GM23338 (cell line): ENCODE measurements at regions not wholly inside any gene's neighbourhood (a gene's known extent, or its start where the extent isn't known, plus 50 kb on each side); places are given as distances from the start of the nearest gene placed in this dataset.

Source experiments
- JUNB ChIP-seq: IDR thresholded peaks from one replicate; pipeline ENCODE4 v1.6.1; 2016; ENCODE audit warnings: antibody characterized with exemption; ENCODE audit not compliant: unreplicated experiment
- ZNF114 ChIP-seq: fragments of 250-450 bp; sonication (Bioruptor Pico); IDR thresholded peaks from 2 replicates; pipeline ENCODE4 v1.5.0; 2020; ENCODE audit warnings: mild to moderate bottlenecking, moderate library complexity
- TF ChIP-seq, protein P1 (sequence below), 2 experiments: fragments of 200-600 bp in 1 of 2; sonication (generic) in 1 of 2; conservative IDR thresholded peaks; 2 replicates each; pipeline versions ENCODE4 v1.5.1 to v1.6.1; 2016 to 2017; ENCODE audit warnings: antibody characterized with exemption in 2 of 2, low read depth in 2 of 2, mild to moderate bottlenecking in 2 of 2, moderate library complexity in 1 of 2
- TF ChIP-seq, protein P2 (sequence below): IDR thresholded peaks from one replicate; pipeline ENCODE4 v1.6.1; 2018; ENCODE audit warnings: antibody characterized with exemption; ENCODE audit not compliant: unreplicated experiment

DNA sequence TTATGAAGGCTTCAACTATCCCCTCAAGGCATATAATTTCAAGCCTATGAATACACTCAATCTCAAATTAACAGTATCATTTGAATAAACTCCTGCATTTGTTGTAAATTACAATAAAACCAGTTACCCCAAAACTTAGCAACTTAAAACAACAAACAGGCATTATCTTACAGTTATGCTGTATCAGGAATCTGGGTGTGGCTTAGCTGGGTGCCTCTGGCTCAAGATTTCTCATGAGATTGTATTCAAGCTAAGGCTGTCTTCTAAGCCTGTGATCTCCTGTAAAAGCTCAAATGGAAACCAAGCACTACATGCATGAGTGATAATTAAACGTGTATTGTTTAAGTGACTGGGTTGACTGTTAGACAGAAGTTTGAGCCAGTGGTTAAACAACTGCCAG, 341.0 kb upstream of the PHF14 start:
- TF ChIP-seq, protein P1, sequence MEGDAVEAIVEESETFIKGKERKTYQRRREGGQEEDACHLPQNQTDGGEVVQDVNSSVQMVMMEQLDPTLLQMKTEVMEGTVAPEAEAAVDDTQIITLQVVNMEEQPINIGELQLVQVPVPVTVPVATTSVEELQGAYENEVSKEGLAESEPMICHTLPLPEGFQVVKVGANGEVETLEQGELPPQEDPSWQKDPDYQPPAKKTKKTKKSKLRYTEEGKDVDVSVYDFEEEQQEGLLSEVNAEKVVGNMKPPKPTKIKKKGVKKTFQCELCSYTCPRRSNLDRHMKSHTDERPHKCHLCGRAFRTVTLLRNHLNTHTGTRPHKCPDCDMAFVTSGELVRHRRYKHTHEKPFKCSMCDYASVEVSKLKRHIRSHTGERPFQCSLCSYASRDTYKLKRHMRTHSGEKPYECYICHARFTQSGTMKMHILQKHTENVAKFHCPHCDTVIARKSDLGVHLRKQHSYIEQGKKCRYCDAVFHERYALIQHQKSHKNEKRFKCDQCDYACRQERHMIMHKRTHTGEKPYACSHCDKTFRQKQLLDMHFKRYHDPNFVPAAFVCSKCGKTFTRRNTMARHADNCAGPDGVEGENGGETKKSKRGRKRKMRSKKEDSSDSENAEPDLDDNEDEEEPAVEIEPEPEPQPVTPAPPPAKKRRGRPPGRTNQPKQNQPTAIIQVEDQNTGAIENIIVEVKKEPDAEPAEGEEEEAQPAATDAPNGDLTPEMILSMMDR (conservative IDR thresholded peaks at IDR 0.05; ENCODE audit: low read depth in 2 of 2), result no peak
- TF ChIP-seq, protein P2, sequence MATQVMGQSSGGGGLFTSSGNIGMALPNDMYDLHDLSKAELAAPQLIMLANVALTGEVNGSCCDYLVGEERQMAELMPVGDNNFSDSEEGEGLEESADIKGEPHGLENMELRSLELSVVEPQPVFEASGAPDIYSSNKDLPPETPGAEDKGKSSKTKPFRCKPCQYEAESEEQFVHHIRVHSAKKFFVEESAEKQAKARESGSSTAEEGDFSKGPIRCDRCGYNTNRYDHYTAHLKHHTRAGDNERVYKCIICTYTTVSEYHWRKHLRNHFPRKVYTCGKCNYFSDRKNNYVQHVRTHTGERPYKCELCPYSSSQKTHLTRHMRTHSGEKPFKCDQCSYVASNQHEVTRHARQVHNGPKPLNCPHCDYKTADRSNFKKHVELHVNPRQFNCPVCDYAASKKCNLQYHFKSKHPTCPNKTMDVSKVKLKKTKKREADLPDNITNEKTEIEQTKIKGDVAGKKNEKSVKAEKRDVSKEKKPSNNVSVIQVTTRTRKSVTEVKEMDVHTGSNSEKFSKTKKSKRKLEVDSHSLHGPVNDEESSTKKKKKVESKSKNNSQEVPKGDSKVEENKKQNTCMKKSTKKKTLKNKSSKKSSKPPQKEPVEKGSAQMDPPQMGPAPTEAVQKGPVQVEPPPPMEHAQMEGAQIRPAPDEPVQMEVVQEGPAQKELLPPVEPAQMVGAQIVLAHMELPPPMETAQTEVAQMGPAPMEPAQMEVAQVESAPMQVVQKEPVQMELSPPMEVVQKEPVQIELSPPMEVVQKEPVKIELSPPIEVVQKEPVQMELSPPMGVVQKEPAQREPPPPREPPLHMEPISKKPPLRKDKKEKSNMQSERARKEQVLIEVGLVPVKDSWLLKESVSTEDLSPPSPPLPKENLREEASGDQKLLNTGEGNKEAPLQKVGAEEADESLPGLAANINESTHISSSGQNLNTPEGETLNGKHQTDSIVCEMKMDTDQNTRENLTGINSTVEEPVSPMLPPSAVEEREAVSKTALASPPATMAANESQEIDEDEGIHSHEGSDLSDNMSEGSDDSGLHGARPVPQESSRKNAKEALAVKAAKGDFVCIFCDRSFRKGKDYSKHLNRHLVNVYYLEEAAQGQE, result no peak
- TF ChIP-seq JUNB (no peak), ZNF114 (no peak)
